GM23338 (cell line): ENCODE measurements at regions not wholly inside any gene's neighbourhood (a gene's known extent, or its start where the extent isn't known, plus 50 kb on each side); places are given as distances from the start of the nearest gene placed in this dataset.

Experiments
- ATAC-seq: fragments of 200-7000 bp; cut with Tn5 transposase; 3 replicates; pipeline ENCODE4 v1.9.1; 2020
- DNase-seq: peaks from one replicate; pipeline ENCODE4 v3.0.0-alpha.2; 2015; ENCODE audit warnings: low spot score
- H2AFZ ChIP-seq: fragments of 200-600 bp; sonication (generic); 2 replicates; pipeline ENCODE4 v1.8.0; 2016; ENCODE audit warnings: antibody characterized with exemption, mild to moderate bottlenecking, moderate library complexity
- H3F3A ChIP-seq: fragments of 200-600 bp; sonication (generic); replicated peaks from 2 replicates; pipeline ENCODE4 v1.8.0; 2017; ENCODE audit warnings: antibody characterized with exemption, mixed run types, low read depth
- H3K27ac ChIP-seq: fragments of 200-600 bp; sonication (generic); 2 replicates; pipeline ENCODE4 v1.6.1; 2016; ENCODE audit warnings: low read depth
- H3K27me3 ChIP-seq: fragments of 200-600 bp; sonication (generic); 2 replicates; pipeline ENCODE4 v1.8.0; 2016; ENCODE audit warnings: mild to moderate bottlenecking, mixed run types, moderate library complexity; ENCODE audit not compliant: insufficient read depth
- H3K36me3 ChIP-seq: fragments of 200-600 bp; sonication (generic); 2 replicates; pipeline ENCODE4 v1.8.0; 2016; ENCODE audit warnings: mild to moderate bottlenecking; ENCODE audit not compliant: insufficient read depth
- H3K4me1 ChIP-seq: fragments of 200-600 bp; sonication (generic); 2 replicates; pipeline ENCODE4 v1.8.0; 2016; ENCODE audit warnings: mild to moderate bottlenecking, moderate library complexity; ENCODE audit not compliant: insufficient read depth
- H3K4me2 ChIP-seq: fragments of 200-600 bp; sonication (generic); 2 replicates; pipeline ENCODE4 v1.7.1; 2017; ENCODE audit warnings: mixed run types
- H3K4me3 ChIP-seq: fragments of 200-600 bp; sonication (generic); 2 replicates; pipeline ENCODE4 v1.6.1; 2016; ENCODE audit warnings: mixed run types
- H3K79me2 ChIP-seq: fragments of 200-600 bp; sonication (generic); replicated peaks from 2 replicates; pipeline ENCODE4 v1.8.0; 2017; ENCODE audit warnings: mild to moderate bottlenecking; ENCODE audit not compliant: insufficient read depth
- H3K9me2 ChIP-seq: fragments of 200-600 bp; sonication (generic); 2 replicates; pipeline ENCODE4 v1.8.0; 2017; ENCODE audit not compliant: insufficient read depth
- H4K20me1 ChIP-seq: fragments of 200-600 bp; sonication (generic); replicated peaks from 2 replicates; pipeline ENCODE4 v1.8.0; 2017; ENCODE audit warnings: mild to moderate bottlenecking; ENCODE audit not compliant: insufficient read depth
- H3K27ac Mint-ChIP-seq: 2 replicates; pipeline ENCODE4 v1.8.0; 2020; ENCODE audit warnings: inconsistent platforms, mild to moderate bottlenecking, moderate library complexity, mixed read lengths
- H3K27me3 Mint-ChIP-seq: 3 replicates; pipeline ENCODE4 v1.8.0; 2022; ENCODE audit warnings: low read depth, mild to moderate bottlenecking, moderate library complexity, mixed read lengths, inconsistent platforms; ENCODE audit not compliant: insufficient read depth, poor library complexity
- H3K36me3 Mint-ChIP-seq: 3 replicates; pipeline ENCODE4 v1.8.0; 2021; ENCODE audit warnings: low read depth, mild to moderate bottlenecking, inconsistent platforms, moderate library complexity, mixed read lengths
- H3K4me1 Mint-ChIP-seq: 3 replicates; pipeline ENCODE4 v1.8.0; 2020; ENCODE audit warnings: mild to moderate bottlenecking, inconsistent platforms, mixed read lengths
- H3K4me3 Mint-ChIP-seq: 3 replicates; pipeline ENCODE4 v1.8.0; 2021; ENCODE audit warnings: moderate library complexity, mild to moderate bottlenecking, inconsistent platforms, mixed read lengths
- H3K9me3 Mint-ChIP-seq: 3 replicates; pipeline ENCODE4 v1.8.0; 2020; ENCODE audit warnings: moderate library complexity, mild to moderate bottlenecking, inconsistent platforms, mixed read lengths
- CREB1 ChIP-seq: fragments of 250-450 bp; sonication (Bioruptor Pico); IDR thresholded peaks from 2 replicates; pipeline ENCODE4 v1.5.0; 2020; ENCODE audit warnings: low read depth, mild to moderate bottlenecking, moderate library complexity
- EZH2 ChIP-seq: fragments of 200-600 bp; sonication (generic); IDR thresholded peaks from one replicate; pipeline ENCODE4 v1.8.0; 2017; ENCODE audit warnings: antibody characterized with exemption, mild to moderate bottlenecking, low read depth; ENCODE audit not compliant: unreplicated experiment
- JUNB ChIP-seq: IDR thresholded peaks from one replicate; pipeline ENCODE4 v1.6.1; 2016; ENCODE audit warnings: antibody characterized with exemption; ENCODE audit not compliant: unreplicated experiment
- POLR2AphosphoS5 ChIP-seq: IDR thresholded peaks from 2 replicates; pipeline ENCODE4 v1.6.1; 2016; ENCODE audit warnings: antibody characterized with exemption, low read depth
- ZNF114 ChIP-seq: fragments of 250-450 bp; sonication (Bioruptor Pico); IDR thresholded peaks from 2 replicates; pipeline ENCODE4 v1.5.0; 2020; ENCODE audit warnings: mild to moderate bottlenecking, moderate library complexity
- ZNF331 ChIP-seq: fragments of 250-450 bp; sonication (Bioruptor Pico); IDR thresholded peaks from 2 replicates; pipeline ENCODE4 v1.5.0; 2020; ENCODE audit warnings: low read depth, mild to moderate bottlenecking, moderate library complexity
- TF ChIP-seq, protein P1 (sequence below), 2 experiments: fragments of 200-600 bp in 1 of 2; sonication (generic) in 1 of 2; conservative IDR thresholded peaks; 2 replicates each; pipeline versions ENCODE4 v1.5.1 to v1.6.1; 2016 to 2017; ENCODE audit warnings: antibody characterized with exemption in 2 of 2, low read depth in 2 of 2, mild to moderate bottlenecking in 2 of 2, moderate library complexity in 1 of 2
- TF ChIP-seq, protein P2 (sequence below): IDR thresholded peaks from 2 replicates; pipeline ENCODE4 v1.6.1; 2016; ENCODE audit warnings: antibody characterized with exemption
- TF ChIP-seq, protein P3 (sequence below): IDR thresholded peaks from one replicate; pipeline ENCODE4 v1.6.1; 2018; ENCODE audit warnings: antibody characterized with exemption; ENCODE audit not compliant: unreplicated experiment

GRCh38 chr2:16209799-16210198 lies 269.4 kb downstream of the MYCN start:
- Histone ChIP-seq H3K79me2 (no peaks in the 10 kb centered on the region), H3K27me3 (no peaks in the 10 kb centered on the region), H3K9me2 (peaks cover 7% of the 10 kb centered on the region; the same call in 1 of the 2 replicates), H3K36me3 (no peaks in the 10 kb centered on the region), H2AFZ (no peak overlapping the region), H3F3A (no peaks in the 10 kb centered on the region), H3K4me3 (no peak overlapping the region), H3K27ac (no peak overlapping the region), H4K20me1 (no peaks in the 10 kb centered on the region), H3K4me1 (no peaks in the 10 kb centered on the region), H3K4me2 (no peak overlapping the region)
- TF ChIP-seq POLR2AphosphoS5 (no peak), JUNB (no peak), ZNF331 (no peak), ZNF114 (CRISPR knock-in tag) (no peak), CREB1 (CRISPR knock-in tag) (no peak), EZH2 (no peak)
- TF ChIP-seq, protein P1, sequence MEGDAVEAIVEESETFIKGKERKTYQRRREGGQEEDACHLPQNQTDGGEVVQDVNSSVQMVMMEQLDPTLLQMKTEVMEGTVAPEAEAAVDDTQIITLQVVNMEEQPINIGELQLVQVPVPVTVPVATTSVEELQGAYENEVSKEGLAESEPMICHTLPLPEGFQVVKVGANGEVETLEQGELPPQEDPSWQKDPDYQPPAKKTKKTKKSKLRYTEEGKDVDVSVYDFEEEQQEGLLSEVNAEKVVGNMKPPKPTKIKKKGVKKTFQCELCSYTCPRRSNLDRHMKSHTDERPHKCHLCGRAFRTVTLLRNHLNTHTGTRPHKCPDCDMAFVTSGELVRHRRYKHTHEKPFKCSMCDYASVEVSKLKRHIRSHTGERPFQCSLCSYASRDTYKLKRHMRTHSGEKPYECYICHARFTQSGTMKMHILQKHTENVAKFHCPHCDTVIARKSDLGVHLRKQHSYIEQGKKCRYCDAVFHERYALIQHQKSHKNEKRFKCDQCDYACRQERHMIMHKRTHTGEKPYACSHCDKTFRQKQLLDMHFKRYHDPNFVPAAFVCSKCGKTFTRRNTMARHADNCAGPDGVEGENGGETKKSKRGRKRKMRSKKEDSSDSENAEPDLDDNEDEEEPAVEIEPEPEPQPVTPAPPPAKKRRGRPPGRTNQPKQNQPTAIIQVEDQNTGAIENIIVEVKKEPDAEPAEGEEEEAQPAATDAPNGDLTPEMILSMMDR (conservative IDR thresholded peaks at IDR 0.05; ENCODE audit: low read depth in 2 of 2) = no peak
- H3K36me3 Mint-ChIP-seq = peaks cover 8% of the 10 kb centered on the region
- H3K4me1 Mint-ChIP-seq = peaks cover 12% of the 10 kb centered on the region; the same call in 2 of the 3 replicates
- no peak for ATAC-seq
- H3K27ac Mint-ChIP-seq = no peak overlapping the region
- DNase-seq = no peak
- peaks cover 5% of the 10 kb centered on the region for H3K27me3 Mint-ChIP-seq
- no peak overlapping the region for H3K4me3 Mint-ChIP-seq
- H3K9me3 Mint-ChIP-seq = peaks cover 29% of the 10 kb centered on the region

DNA sequence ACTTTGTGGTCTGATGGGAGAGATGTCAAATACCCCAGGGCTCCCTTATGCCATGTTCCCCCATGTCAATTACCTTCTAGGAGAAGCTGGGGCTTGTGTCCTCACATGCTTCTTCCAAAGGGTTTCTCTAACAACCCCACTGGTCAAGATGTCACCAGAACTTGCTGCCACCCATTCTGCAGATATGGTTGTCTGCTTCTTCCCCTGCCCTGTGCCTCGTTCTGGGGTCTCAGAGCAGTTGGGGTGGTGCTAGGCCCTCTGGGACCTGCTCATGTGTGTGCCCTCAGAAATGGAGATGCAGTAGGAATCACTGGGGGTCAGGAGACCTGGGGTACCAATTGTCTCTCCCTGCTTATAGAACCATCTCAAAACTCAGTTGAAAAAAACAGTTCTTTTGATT lies 268.6 kb downstream of the MYCN start:
- peaks cover 8% of the 10 kb centered on the region for H3K36me3 Mint-ChIP-seq
- Histone ChIP-seq H3K27me3 (no peaks in the 10 kb centered on the region), H3K4me3 (no peak overlapping the region), H3K9me2 (peaks cover 7% of the 10 kb centered on the region; the same call in 1 of the 2 replicates), H3K79me2 (no peaks in the 10 kb centered on the region), H3K4me1 (no peaks in the 10 kb centered on the region), H3F3A (no peaks in the 10 kb centered on the region), H3K27ac (no peak overlapping the region), H2AFZ (no peak overlapping the region), H3K4me2 (no peak overlapping the region), H4K20me1 (no peaks in the 10 kb centered on the region), H3K36me3 (no peaks in the 10 kb centered on the region)
- no peak overlapping the region for H3K27ac Mint-ChIP-seq
- TF ChIP-seq, protein P2, sequence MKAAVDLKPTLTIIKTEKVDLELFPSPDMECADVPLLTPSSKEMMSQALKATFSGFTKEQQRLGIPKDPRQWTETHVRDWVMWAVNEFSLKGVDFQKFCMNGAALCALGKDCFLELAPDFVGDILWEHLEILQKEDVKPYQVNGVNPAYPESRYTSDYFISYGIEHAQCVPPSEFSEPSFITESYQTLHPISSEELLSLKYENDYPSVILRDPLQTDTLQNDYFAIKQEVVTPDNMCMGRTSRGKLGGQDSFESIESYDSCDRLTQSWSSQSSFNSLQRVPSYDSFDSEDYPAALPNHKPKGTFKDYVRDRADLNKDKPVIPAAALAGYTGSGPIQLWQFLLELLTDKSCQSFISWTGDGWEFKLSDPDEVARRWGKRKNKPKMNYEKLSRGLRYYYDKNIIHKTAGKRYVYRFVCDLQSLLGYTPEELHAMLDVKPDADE = no peak
- TF ChIP-seq, protein P3, sequence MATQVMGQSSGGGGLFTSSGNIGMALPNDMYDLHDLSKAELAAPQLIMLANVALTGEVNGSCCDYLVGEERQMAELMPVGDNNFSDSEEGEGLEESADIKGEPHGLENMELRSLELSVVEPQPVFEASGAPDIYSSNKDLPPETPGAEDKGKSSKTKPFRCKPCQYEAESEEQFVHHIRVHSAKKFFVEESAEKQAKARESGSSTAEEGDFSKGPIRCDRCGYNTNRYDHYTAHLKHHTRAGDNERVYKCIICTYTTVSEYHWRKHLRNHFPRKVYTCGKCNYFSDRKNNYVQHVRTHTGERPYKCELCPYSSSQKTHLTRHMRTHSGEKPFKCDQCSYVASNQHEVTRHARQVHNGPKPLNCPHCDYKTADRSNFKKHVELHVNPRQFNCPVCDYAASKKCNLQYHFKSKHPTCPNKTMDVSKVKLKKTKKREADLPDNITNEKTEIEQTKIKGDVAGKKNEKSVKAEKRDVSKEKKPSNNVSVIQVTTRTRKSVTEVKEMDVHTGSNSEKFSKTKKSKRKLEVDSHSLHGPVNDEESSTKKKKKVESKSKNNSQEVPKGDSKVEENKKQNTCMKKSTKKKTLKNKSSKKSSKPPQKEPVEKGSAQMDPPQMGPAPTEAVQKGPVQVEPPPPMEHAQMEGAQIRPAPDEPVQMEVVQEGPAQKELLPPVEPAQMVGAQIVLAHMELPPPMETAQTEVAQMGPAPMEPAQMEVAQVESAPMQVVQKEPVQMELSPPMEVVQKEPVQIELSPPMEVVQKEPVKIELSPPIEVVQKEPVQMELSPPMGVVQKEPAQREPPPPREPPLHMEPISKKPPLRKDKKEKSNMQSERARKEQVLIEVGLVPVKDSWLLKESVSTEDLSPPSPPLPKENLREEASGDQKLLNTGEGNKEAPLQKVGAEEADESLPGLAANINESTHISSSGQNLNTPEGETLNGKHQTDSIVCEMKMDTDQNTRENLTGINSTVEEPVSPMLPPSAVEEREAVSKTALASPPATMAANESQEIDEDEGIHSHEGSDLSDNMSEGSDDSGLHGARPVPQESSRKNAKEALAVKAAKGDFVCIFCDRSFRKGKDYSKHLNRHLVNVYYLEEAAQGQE = no peak
- DNase-seq = no peak
- H3K27me3 Mint-ChIP-seq = peaks cover 5% of the 10 kb centered on the region
- peaks cover 12% of the 10 kb centered on the region for H3K4me1 Mint-ChIP-seq
- ATAC-seq = no peak
- no peak overlapping the region for H3K4me3 Mint-ChIP-seq
- H3K9me3 Mint-ChIP-seq = peaks cover 29% of the 10 kb centered on the region
